Heart right ventricle (tissue), 16 donors: ENCODE measurements at regions not wholly inside any gene's neighbourhood (a gene's known extent, or its start where the extent isn't known, plus 50 kb on each side); places are given as distances from the start of the nearest gene placed in this dataset.
A peak's percentile ranks its signal among the peaks of the same experiment; 100 is the strongest.

ENCODE experiments used
- ATAC-seq, 8 donors: fragments of 200-7000 bp; cut with Tn5 transposase; one replicate each; pipeline ENCODE4 v1.9.1; 2020; ENCODE audit warnings: mild to moderate bottlenecking in 8 of 8, moderate library complexity in 8 of 8, moderate number of reproducible peaks in 1 of 8
- DNase-seq, 2 donors: peaks; one replicate each; pipeline ENCODE4 v3.0.0-alpha.2; 2020
- H3K27ac ChIP-seq, 10 donors: fragments of 200-600 bp; sonication (generic) in 2 of 10; one replicate each; pipeline versions ENCODE4 v1.5.0 to v1.8.0; 2020 to 2022; ENCODE audit warnings: mild to moderate bottlenecking in 3 of 10
- H3K27me3 ChIP-seq, 7 donors: fragments of 200-600 bp; one replicate each; pipeline ENCODE4 v1.8.0; 2021 to 2022; ENCODE audit warnings: mild to moderate bottlenecking in 2 of 7
- H3K36me3 ChIP-seq, 9 donors: fragments of 200-600 bp; sonication (generic) in 1 of 9; one replicate each; pipeline versions ENCODE4 v1.5.0 to v1.8.0; 2020 to 2022; ENCODE audit warnings: mild to moderate bottlenecking in 2 of 9
- H3K4me1 ChIP-seq, 9 donors: fragments of 200-600 bp; sonication (generic) in 1 of 9; one replicate each; pipeline versions ENCODE4 v1.5.0 to v1.8.0; 2020 to 2022; ENCODE audit warnings: mild to moderate bottlenecking in 4 of 9
- H3K4me3 ChIP-seq, 10 donors: fragments of 200-600 bp; sonication (generic) in 2 of 10; one replicate each; pipeline versions ENCODE4 v1.5.0 to v1.8.0; 2020 to 2022; ENCODE audit warnings: mild to moderate bottlenecking in 7 of 10, moderate library complexity in 2 of 10
- H3K9me3 ChIP-seq, 11 donors: fragments of 200-600 bp in 10 of 11; sonication (generic) in 2 of 11; one replicate each; pipeline versions ENCODE4 v1.5.0 to v1.8.0; 2013 to 2022; ENCODE audit warnings: mild to moderate bottlenecking in 2 of 11, control low read depth in 1 of 11, moderate library complexity in 1 of 11
- WGBS, 2 donors: extraction: QIAGEN DNeasy Blood & Tissue Kit; methylation state at CpG; one replicate each; pipeline ENCODE4 v1.1.7; 2013; ENCODE audit warnings: inconsistent platforms in 1 of 2; 5-methylcytosine and 5-hydroxymethylcytosine counted together
- intact Hi-C, 10 donors: fragments of 100-400 bp; cut with DNase I; formaldehyde crosslinking; loops; one replicate each; pipeline versions ENCODE4 v1.11.1 to v1.14.2; 2022
- TF ChIP-seq, protein P1 (sequence below), 9 donors: fragments of 200-600 bp; sonication (generic) in 2 of 9; IDR thresholded peaks; one replicate each; pipeline versions ENCODE4 v1.5.0 to v1.8.0; 2021 to 2022; ENCODE audit warnings: antibody characterized with exemption in 9 of 9, mild to moderate bottlenecking in 5 of 9, moderate library complexity in 1 of 9
- donor health status: Arrhythmogenic right ventricular cardiomyopathy.
- donor health status: ischemic (EF 13 %, LVEDD 7.1; RV severe dilation, severe dysfunction).
- donor health status: healthy with polysubstance abuse.
- donor health status: DM: no; HTN: yes; CAD: no.
- donor health status: DM: no; HTN: no; CAD: no.
- donor health status: ischemic (EF 25% LVEDD 6.9; RV normal size, moderate dysfunction).
- donor health status: ischemic (EF 25% LVEDD 5.7; RV mildly dilated, moderate dysfunction).
- donor health status: healthy.
- donor health status: DM: yes; HTN: yes; CAD: no.
- donor health status: Ischemic cardiomyopathy.
- donor health status: ischemic (EF 35%, LVEDD 5.7; RV mildly dilated, moderate dysfunction).
- donor health status: nonischemic (EF 11% LVEDD 7.7; RV severe dilation, severe dysfunction).
- donor health status: DM: yes; HTN: yes; CAD: no.
- donor health status: PGD.
- donor health status: ischemic (EF 29% LVEDD 5.4; RV normal size, mild dysfunction).
- donor health status: nonischemic (EF 23%, LVEDD 6.1; RV moderate dilation, normal function).

DNA sequence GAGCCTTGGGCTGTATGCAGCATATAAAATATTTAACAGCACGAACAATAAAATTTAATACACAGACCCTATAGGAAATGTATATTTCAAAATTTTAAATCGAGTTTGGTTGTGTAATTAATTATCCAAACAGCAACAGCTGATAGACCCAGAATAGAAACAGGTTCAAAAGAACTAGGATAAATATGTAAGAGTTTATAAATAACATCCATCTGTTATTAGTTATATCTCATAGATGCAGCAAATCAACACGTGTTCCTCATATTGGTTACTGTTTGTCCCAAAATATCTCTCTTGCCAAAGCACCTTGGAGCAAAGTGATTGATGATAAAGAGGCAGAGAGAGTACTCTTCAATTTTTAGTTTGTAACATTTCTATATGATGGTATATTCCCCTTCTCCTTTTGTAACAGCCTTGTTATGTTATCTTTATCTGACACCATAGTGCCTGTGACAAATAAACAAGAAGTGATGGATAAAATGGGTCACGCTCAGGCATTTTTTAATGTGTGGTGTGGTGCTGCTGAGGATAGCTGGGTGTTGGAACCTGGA lies 260.6 kb upstream of the NBEA start:
- no peak for ATAC-seq
- Histone ChIP-seq H3K4me1 (peaks cover 0 to 11% (median 0%) of the 10 kb centered on the region in 9 donors), H3K9me3 (no peaks in the 10 kb centered on the region), H3K27me3 (no peaks in the 10 kb centered on the region), H3K27ac (no peak overlapping the region), H3K4me3 (no peak overlapping the region), H3K36me3 (no peaks in the 10 kb centered on the region)
- 56 to 60% methylated on average over 4 of the region's 4 CpGs for WGBS, 2 donors
- TF ChIP-seq, protein P1, sequence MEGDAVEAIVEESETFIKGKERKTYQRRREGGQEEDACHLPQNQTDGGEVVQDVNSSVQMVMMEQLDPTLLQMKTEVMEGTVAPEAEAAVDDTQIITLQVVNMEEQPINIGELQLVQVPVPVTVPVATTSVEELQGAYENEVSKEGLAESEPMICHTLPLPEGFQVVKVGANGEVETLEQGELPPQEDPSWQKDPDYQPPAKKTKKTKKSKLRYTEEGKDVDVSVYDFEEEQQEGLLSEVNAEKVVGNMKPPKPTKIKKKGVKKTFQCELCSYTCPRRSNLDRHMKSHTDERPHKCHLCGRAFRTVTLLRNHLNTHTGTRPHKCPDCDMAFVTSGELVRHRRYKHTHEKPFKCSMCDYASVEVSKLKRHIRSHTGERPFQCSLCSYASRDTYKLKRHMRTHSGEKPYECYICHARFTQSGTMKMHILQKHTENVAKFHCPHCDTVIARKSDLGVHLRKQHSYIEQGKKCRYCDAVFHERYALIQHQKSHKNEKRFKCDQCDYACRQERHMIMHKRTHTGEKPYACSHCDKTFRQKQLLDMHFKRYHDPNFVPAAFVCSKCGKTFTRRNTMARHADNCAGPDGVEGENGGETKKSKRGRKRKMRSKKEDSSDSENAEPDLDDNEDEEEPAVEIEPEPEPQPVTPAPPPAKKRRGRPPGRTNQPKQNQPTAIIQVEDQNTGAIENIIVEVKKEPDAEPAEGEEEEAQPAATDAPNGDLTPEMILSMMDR (IDR thresholded peaks at IDR 0.05), result no peak
- intact Hi-C loops, result no loop called here
- no peak for DNase-seq

DNA sequence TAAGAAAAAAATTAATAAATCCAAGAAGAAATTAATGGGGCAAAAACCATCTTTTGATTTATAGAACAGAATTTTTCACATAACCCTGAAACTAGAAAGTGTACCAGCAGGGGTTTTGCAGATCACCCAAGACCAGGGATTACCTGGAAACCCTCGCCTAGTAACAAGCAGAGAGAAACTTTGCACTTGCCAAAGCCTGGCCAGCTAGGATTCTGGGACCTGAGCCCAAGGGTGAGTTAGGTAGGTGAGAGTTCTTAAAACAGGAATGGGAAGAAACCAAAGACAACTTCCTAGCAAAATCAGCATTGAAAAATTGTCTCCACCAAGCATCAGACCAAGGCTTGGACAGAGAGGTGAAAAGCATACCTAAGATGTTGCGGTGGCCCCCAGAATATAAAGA lies 247.0 kb upstream of the NBEA start:
- no peak for DNase-seq

DNA sequence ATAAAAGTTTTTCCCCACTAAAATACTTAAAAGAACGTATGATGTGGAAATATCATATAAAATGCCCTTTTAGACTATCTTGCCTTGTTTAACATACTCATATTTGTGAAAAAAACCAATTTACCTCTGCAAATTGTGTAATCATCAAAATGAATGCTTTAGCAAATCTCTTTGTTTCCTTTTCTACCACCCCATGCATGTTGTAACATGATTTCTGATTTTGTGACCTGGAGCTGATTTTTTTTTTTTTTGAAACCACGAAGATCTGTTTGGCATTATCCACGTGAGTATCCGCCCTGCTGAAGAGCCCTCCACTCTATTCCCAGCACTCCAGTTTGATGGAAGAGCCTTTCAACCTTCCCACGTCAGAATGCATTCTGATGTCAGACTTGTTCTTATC lies 245.8 kb upstream of the NBEA start:
- 92 to 94% methylated on average over 5 of the region's 5 CpGs for WGBS, 2 donors
- intact Hi-C loops, result loop anchor here in 1 of 10 donors (10.0 kb wide), 1 partner anchor 99 kb away; no protein-coding TSS in a partner anchor
- ATAC-seq (no peak), DNase-seq (no peak)
- no peaks in the 10 kb centered on the region for H3K36me3 ChIP-seq
- no peak overlapping the region for H3K27ac ChIP-seq
- TF ChIP-seq, protein P1 (IDR thresholded peaks at IDR 0.05), result no peak
- no peaks in the 10 kb centered on the region for H3K9me3 ChIP-seq
- H3K27me3 ChIP-seq, result no peaks in the 10 kb centered on the region
- H3K4me3 ChIP-seq, result no peak overlapping the region
- H3K4me1 ChIP-seq, result peaks cover 0 to 10% (median 0%) of the 10 kb centered on the region in 9 donors

More for the DNA sequence above, 247.0 kb upstream of the NBEA start:
- WGBS, 2 donors, result 85 to 90% methylated on average over 2 of the region's 2 CpGs
- TF ChIP-seq, protein P1 (IDR thresholded peaks at IDR 0.05), result no peak
- no peak overlapping the region for H3K4me3 ChIP-seq
- H3K27ac ChIP-seq, result no peak overlapping the region
- H3K4me1 ChIP-seq, result peaks cover 0 to 10% (median 0%) of the 10 kb centered on the region in 9 donors
- ATAC-seq, result peak in 1 of 8 donors; percentile 39
- H3K9me3 ChIP-seq, result no peaks in the 10 kb centered on the region
- intact Hi-C loops, result loop anchor here in 1 of 10 donors (10.0 kb wide), 1 partner anchor 100 kb away; no protein-coding TSS in a partner anchor
- H3K36me3 ChIP-seq, result no peaks in the 10 kb centered on the region
- H3K27me3 ChIP-seq, result no peaks in the 10 kb centered on the region

DNA sequence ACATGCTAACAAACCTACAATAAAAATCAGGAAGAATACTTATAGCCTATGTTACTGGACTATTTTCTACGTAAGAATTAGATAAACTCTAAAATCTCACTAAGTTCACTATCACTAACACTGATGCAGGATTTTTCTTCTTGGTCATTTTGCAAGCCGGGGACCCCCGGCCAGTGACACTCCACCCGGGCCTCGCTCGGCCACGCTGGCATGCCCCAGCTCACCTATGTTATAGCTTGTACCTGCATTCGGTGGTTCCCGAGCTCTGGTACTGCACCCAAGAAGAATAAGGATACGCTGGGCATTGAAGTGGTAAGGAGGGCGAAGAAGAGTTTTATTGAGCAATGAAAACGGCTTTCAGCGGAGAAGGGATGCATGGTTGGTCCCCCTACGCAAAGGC lies 245.3 kb upstream of the NBEA start:
- H3K4me3 ChIP-seq, result no peak overlapping the region
- peaks cover 0 to 10% (median 0%) of the 10 kb centered on the region in 9 donors for H3K4me1 ChIP-seq
- 96 to 98% methylated on average over 14 of the region's 14 CpGs for WGBS, 2 donors
- no peak for ATAC-seq
- no peaks in the 10 kb centered on the region for H3K27me3 ChIP-seq
- intact Hi-C loops, result loop anchor here in 1 of 10 donors (10.0 kb wide), 1 partner anchor 98 kb away; no protein-coding TSS in a partner anchor
- no peaks in the 10 kb centered on the region for H3K36me3 ChIP-seq
- no peak overlapping the region for H3K27ac ChIP-seq
- no peak for DNase-seq
- TF ChIP-seq, protein P1 (IDR thresholded peaks at IDR 0.05), result no peak
- H3K9me3 ChIP-seq, result no peaks in the 10 kb centered on the region
